ENCODE measurements at regions not wholly inside any gene's neighbourhood (a gene's known extent, or its start where the extent isn't known, plus 50 kb on each side); places are given as distances from the start of the nearest gene placed in this dataset.

GRCh38 chr4:23706972-23707651 lies 182.7 kb downstream of the PPARGC1A start:
- TF ChIP-seq TAF1 (IDR thresholded peaks at IDR 0.05; ENCODE audit: low read depth): no peak
- TF ChIP-seq EP300 (conservative IDR thresholded peaks at IDR 0.05; ENCODE audit: poor library complexity, severe bottlenecking): no peak
- no peak for TF ChIP-seq CTCF (IDR thresholded peaks at IDR 0.05; ENCODE audit: poor library complexity, severe bottlenecking)
- TF ChIP-seq EZH2 (IDR thresholded peaks at IDR 0.05; ENCODE audit: borderline replicate concordance, insufficient read depth, low read length, poor library complexity, severe bottlenecking): no peak
- no peak for TF ChIP-seq REST (IDR thresholded peaks at IDR 0.05; ENCODE audit: borderline replicate concordance)
- no peak for TF ChIP-seq MXI1 (conservative IDR thresholded peaks at IDR 0.05; ENCODE audit: poor library complexity, severe bottlenecking)
- no peak for TF ChIP-seq POLR2AphosphoS5 (IDR thresholded peaks at IDR 0.05)

Measured in neural cell (in vitro differentiated cells).